Esophagus squamous epithelium (tissue), 4 donors: ENCODE measurements at regions not wholly inside any gene's neighbourhood (a gene's known extent, or its start where the extent isn't known, plus 50 kb on each side); places are given as distances from the start of the nearest gene placed in this dataset.

ENCODE experiments used
- POLR2A ChIP-seq, 4 donors: fragments of 450-650 bp; IDR thresholded peaks; one replicate each; pipeline ENCODE4 v1.6.1; 2017; ENCODE audit warnings: antibody characterized with exemption in 4 of 4, mild to moderate bottlenecking in 4 of 4, moderate library complexity in 3 of 4
- TF ChIP-seq, protein P1 (sequence below), 6 experiments: fragments of 450-650 bp in 4 of 6; fragments of 200-600 bp in 2 of 6; sonication (generic) in 2 of 6; IDR thresholded peaks; one replicate each; pipeline ENCODE4 v1.5.1; 2016 to 2019; ENCODE audit warnings: antibody characterized with exemption in 6 of 6, mild to moderate bottlenecking in 4 of 6, moderate library complexity in 4 of 6

DNA sequence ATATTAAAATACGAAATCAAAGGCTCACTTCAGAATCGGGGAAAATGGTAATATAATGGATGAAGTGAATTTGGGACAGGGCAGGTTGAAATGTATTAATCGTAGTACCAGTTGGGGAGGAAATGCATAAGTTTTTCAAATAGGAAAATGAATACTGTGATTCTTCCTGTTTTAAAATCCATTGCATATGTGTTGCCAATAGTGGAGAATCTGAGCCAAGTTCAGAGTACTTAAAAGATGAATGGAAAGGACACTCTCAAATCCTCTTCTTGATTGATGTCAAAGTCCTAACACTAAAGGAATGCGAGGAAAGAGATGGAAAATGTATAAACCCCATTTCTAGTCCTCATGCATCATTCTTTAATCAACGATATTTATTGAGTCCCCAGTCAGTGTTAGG, 160.9 kb upstream of the CCNG1 start:
- TF ChIP-seq, protein P1, sequence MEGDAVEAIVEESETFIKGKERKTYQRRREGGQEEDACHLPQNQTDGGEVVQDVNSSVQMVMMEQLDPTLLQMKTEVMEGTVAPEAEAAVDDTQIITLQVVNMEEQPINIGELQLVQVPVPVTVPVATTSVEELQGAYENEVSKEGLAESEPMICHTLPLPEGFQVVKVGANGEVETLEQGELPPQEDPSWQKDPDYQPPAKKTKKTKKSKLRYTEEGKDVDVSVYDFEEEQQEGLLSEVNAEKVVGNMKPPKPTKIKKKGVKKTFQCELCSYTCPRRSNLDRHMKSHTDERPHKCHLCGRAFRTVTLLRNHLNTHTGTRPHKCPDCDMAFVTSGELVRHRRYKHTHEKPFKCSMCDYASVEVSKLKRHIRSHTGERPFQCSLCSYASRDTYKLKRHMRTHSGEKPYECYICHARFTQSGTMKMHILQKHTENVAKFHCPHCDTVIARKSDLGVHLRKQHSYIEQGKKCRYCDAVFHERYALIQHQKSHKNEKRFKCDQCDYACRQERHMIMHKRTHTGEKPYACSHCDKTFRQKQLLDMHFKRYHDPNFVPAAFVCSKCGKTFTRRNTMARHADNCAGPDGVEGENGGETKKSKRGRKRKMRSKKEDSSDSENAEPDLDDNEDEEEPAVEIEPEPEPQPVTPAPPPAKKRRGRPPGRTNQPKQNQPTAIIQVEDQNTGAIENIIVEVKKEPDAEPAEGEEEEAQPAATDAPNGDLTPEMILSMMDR (IDR thresholded peaks at IDR 0.05) = no peak
- TF ChIP-seq POLR2A (IDR thresholded peaks at IDR 0.05) = no peak
